ENCODE measurements at regions not wholly inside any gene's neighbourhood (a gene's known extent, or its start where the extent isn't known, plus 50 kb on each side); places are given as distances from the start of the nearest gene placed in this dataset.

DNA sequence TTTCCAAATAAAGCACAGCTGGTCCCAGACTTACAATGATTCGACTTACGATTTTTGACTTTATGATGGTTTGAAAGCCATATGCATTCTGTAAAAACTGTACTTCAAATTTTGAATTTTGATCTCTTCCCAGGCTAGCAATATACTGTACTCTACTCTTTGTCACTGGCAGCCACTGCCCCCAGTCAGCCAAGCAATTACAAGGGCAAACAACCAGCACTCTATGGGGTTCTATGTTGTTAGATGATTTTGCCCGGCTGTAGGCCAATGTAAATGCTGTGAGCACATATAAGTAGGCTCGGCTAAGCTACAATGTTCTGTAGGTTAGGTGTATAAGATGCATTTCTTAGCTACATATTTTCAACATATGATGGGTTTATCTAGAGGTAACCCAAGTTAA, 217.3 kb downstream of the RAB38 start:
- TF ChIP-seq CREB1 (CRISPR knock-in tag; IDR thresholded peaks at IDR 0.05): no peak
- TF ChIP-seq FOXP1 (CRISPR knock-in tag; IDR thresholded peaks at IDR 0.05; ENCODE audit: borderline replicate concordance): no peak
- TF ChIP-seq CTCF (IDR thresholded peaks at IDR 0.05): no peak
- TF ChIP-seq, protein P1, sequence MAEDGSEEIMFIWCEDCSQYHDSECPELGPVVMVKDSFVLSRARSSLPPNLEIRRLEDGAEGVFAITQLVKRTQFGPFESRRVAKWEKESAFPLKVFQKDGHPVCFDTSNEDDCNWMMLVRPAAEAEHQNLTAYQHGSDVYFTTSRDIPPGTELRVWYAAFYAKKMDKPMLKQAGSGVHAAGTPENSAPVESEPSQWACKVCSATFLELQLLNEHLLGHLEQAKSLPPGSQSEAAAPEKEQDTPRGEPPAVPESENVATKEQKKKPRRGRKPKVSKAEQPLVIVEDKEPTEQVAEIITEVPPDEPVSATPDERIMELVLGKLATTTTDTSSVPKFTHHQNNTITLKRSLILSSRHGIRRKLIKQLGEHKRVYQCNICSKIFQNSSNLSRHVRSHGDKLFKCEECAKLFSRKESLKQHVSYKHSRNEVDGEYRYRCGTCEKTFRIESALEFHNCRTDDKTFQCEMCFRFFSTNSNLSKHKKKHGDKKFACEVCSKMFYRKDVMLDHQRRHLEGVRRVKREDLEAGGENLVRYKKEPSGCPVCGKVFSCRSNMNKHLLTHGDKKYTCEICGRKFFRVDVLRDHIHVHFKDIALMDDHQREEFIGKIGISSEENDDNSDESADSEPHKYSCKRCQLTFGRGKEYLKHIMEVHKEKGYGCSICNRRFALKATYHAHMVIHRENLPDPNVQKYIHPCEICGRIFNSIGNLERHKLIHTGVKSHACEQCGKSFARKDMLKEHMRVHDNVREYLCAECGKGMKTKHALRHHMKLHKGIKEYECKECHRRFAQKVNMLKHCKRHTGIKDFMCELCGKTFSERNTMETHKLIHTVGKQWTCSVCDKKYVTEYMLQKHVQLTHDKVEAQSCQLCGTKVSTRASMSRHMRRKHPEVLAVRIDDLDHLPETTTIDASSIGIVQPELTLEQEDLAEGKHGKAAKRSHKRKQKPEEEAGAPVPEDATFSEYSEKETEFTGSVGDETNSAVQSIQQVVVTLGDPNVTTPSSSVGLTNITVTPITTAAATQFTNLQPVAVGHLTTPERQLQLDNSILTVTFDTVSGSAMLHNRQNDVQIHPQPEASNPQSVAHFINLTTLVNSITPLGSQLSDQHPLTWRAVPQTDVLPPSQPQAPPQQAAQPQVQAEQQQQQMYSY (CRISPR knock-in tag; IDR thresholded peaks at IDR 0.05): no peak
- TF ChIP-seq CDX4 (CRISPR knock-in tag; IDR thresholded peaks at IDR 0.05; ENCODE audit: borderline replicate concordance): no peak
- no peak for TF ChIP-seq NFYB (CRISPR knock-in tag; conservative IDR thresholded peaks at IDR 0.05; ENCODE audit: low read depth)
- TF ChIP-seq MAX (CRISPR knock-in tag; IDR thresholded peaks at IDR 0.05): no peak
- TF ChIP-seq, protein P2, sequence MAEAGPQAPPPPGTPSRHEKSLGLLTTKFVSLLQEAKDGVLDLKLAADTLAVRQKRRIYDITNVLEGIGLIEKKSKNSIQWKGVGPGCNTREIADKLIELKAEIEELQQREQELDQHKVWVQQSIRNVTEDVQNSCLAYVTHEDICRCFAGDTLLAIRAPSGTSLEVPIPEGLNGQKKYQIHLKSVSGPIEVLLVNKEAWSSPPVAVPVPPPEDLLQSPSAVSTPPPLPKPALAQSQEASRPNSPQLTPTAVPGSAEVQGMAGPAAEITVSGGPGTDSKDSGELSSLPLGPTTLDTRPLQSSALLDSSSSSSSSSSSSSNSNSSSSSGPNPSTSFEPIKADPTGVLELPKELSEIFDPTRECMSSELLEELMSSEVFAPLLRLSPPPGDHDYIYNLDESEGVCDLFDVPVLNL (CRISPR knock-in tag; IDR thresholded peaks at IDR 0.05; ENCODE audit: borderline replicate concordance, low read depth): no peak
- TF ChIP-seq, protein P3, sequence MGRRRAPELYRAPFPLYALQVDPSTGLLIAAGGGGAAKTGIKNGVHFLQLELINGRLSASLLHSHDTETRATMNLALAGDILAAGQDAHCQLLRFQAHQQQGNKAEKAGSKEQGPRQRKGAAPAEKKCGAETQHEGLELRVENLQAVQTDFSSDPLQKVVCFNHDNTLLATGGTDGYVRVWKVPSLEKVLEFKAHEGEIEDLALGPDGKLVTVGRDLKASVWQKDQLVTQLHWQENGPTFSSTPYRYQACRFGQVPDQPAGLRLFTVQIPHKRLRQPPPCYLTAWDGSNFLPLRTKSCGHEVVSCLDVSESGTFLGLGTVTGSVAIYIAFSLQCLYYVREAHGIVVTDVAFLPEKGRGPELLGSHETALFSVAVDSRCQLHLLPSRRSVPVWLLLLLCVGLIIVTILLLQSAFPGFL (CRISPR knock-in tag; IDR thresholded peaks at IDR 0.05; ENCODE audit: borderline replicate concordance): no peak
- no peak for TF ChIP-seq NFE2L1 (CRISPR knock-in tag; IDR thresholded peaks at IDR 0.05)
- TF ChIP-seq, protein P4, sequence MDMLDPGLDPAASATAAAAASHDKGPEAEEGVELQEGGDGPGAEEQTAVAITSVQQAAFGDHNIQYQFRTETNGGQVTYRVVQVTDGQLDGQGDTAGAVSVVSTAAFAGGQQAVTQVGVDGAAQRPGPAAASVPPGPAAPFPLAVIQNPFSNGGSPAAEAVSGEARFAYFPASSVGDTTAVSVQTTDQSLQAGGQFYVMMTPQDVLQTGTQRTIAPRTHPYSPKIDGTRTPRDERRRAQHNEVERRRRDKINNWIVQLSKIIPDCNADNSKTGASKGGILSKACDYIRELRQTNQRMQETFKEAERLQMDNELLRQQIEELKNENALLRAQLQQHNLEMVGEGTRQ (CRISPR knock-in tag; IDR thresholded peaks at IDR 0.05): no peak
- no peak for TF ChIP-seq JAZF1 (CRISPR knock-in tag; IDR thresholded peaks at IDR 0.05)
- TF ChIP-seq, protein P5, sequence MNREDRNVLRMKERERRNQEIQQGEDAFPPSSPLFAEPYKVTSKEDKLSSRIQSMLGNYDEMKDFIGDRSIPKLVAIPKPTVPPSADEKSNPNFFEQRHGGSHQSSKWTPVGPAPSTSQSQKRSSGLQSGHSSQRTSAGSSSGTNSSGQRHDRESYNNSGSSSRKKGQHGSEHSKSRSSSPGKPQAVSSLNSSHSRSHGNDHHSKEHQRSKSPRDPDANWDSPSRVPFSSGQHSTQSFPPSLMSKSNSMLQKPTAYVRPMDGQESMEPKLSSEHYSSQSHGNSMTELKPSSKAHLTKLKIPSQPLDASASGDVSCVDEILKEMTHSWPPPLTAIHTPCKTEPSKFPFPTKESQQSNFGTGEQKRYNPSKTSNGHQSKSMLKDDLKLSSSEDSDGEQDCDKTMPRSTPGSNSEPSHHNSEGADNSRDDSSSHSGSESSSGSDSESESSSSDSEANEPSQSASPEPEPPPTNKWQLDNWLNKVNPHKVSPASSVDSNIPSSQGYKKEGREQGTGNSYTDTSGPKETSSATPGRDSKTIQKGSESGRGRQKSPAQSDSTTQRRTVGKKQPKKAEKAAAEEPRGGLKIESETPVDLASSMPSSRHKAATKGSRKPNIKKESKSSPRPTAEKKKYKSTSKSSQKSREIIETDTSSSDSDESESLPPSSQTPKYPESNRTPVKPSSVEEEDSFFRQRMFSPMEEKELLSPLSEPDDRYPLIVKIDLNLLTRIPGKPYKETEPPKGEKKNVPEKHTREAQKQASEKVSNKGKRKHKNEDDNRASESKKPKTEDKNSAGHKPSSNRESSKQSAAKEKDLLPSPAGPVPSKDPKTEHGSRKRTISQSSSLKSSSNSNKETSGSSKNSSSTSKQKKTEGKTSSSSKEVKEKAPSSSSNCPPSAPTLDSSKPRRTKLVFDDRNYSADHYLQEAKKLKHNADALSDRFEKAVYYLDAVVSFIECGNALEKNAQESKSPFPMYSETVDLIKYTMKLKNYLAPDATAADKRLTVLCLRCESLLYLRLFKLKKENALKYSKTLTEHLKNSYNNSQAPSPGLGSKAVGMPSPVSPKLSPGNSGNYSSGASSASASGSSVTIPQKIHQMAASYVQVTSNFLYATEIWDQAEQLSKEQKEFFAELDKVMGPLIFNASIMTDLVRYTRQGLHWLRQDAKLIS (CRISPR knock-in tag; IDR thresholded peaks at IDR 0.05; ENCODE audit: borderline replicate concordance): no peak
- no peak for TF ChIP-seq RELA (CRISPR knock-in tag; IDR thresholded peaks at IDR 0.05; ENCODE audit: borderline replicate concordance)
